K562 (cell line): ENCODE measurements at regions not wholly inside any gene's neighbourhood (a gene's known extent, or its start where the extent isn't known, plus 50 kb on each side); places are given as distances from the start of the nearest gene placed in this dataset.

Experiments
- ATF6 ChIP-seq: sonication (generic); formaldehyde crosslinking; IDR thresholded peaks from 2 replicates; pipeline ENCODE4 v1.4.0; 2020; ENCODE audit warnings: mild to moderate bottlenecking, missing genetic modification reagents
- DLX4 ChIP-seq: fragments of 250-450 bp; sonication (Bioruptor Pico); IDR thresholded peaks from 2 replicates; pipeline ENCODE4 v1.6.1; 2021; ENCODE audit warnings: mild to moderate bottlenecking
- ELF2 ChIP-seq: fragments of 250-450 bp; sonication (Bioruptor Pico); IDR thresholded peaks from 2 replicates; pipeline ENCODE4 v1.5.0; 2021; ENCODE audit warnings: mild to moderate bottlenecking
- ETS2 ChIP-seq: IDR thresholded peaks from 2 replicates; pipeline ENCODE4 v1.6.1; 2016; ENCODE audit warnings: borderline replicate concordance, missing genetic modification characterization, mild to moderate bottlenecking, moderate library complexity, missing compliant biosample characterization; ENCODE audit not compliant: poor library complexity, severe bottlenecking
- GATAD2A ChIP-seq: fragments of 450-650 bp; IDR thresholded peaks from 2 replicates; pipeline ENCODE4 v1.6.1; 2017
- KDM2B ChIP-seq: fragments of 250-450 bp; sonication (Bioruptor Pico); IDR thresholded peaks from 2 replicates; pipeline ENCODE4 v1.8.0; 2021; ENCODE audit warnings: mild to moderate bottlenecking, moderate library complexity
- MAFK ChIP-seq: IDR thresholded peaks from 2 replicates; pipeline ENCODE4 v1.6.1; 2011; ENCODE audit warnings: low read length, improper control_type of control experiment
- MIER1 ChIP-seq: fragments of 450-650 bp; IDR thresholded peaks from 2 replicates; pipeline ENCODE4 v1.6.1; 2016; ENCODE audit warnings: antibody characterized with exemption, mild to moderate bottlenecking, low read depth
- NFXL1 ChIP-seq: fragments of 450-650 bp; formaldehyde crosslinking; IDR thresholded peaks from 2 replicates; pipeline ENCODE4 v1.4.0; 2021; ENCODE audit warnings: mild to moderate bottlenecking
- NFYB ChIP-seq: IDR thresholded peaks from 2 replicates; pipeline ENCODE4 v1.6.1; 2011; ENCODE audit warnings: mild to moderate bottlenecking, moderate library complexity; ENCODE audit not compliant: insufficient read length; ENCODE audit errors: extremely low read depth
- PTBP1 ChIP-seq: fragments of 200-400 bp; formaldehyde crosslinking; IDR thresholded peaks from 2 replicates; pipeline ENCODE4 v1.6.1; 2017; ENCODE audit warnings: low read depth, low read length
- SIN3B ChIP-seq: fragments of 450-650 bp; IDR thresholded peaks from 2 replicates; pipeline ENCODE4 v1.6.1; 2017; ENCODE audit warnings: low read depth, mild to moderate bottlenecking, moderate library complexity
- SRSF7 ChIP-seq: fragments of 200-400 bp; formaldehyde crosslinking; optimal IDR thresholded peaks from 2 replicates; pipeline ENCODE3; 2017; ENCODE audit warnings: mild to moderate bottlenecking, low read depth, low read length
- STAT5B ChIP-seq: fragments of 250-450 bp; sonication (Bioruptor Pico); IDR thresholded peaks from 2 replicates; pipeline ENCODE4 v1.8.0; 2021; ENCODE audit warnings: mild to moderate bottlenecking, inconsistent platforms
- SUPT5H ChIP-seq: fragments of 450-650 bp; IDR thresholded peaks from 2 replicates; pipeline ENCODE4 v1.6.1; 2016
- TAF1 ChIP-seq: IDR thresholded peaks from 2 replicates; pipeline ENCODE4 v1.6.1; 2011; ENCODE audit warnings: mild to moderate bottlenecking, low read length, moderate library complexity; ENCODE audit not compliant: insufficient read depth, control insufficient read depth, severe bottlenecking; ENCODE audit errors: extremely low read depth
- TCF3 ChIP-seq: sonication (generic); formaldehyde crosslinking; IDR thresholded peaks from 2 replicates; pipeline ENCODE4 v1.4.0; 2020; ENCODE audit warnings: mild to moderate bottlenecking, missing genetic modification reagents
- ZC3H4 ChIP-seq: sonication (generic); formaldehyde crosslinking; IDR thresholded peaks from 2 replicates; pipeline ENCODE4 v1.9.0; 2021; ENCODE audit warnings: missing genetic modification reagents, borderline replicate concordance
- ZHX1 ChIP-seq: fragments of 150-350 bp; conservative IDR thresholded peaks from 2 replicates; pipeline ENCODE4 v1.6.1; 2014; ENCODE audit warnings: low read length
- ZNF12 ChIP-seq: sonication (generic); formaldehyde crosslinking; IDR thresholded peaks from 2 replicates; pipeline ENCODE4 v1.4.0; 2020; ENCODE audit warnings: mild to moderate bottlenecking, missing genetic modification reagents
- ZNF431 ChIP-seq: sonication (generic); formaldehyde crosslinking; IDR thresholded peaks from 2 replicates; pipeline ENCODE4 v1.8.0; 2022; ENCODE audit warnings: mild to moderate bottlenecking, missing genetic modification reagents
- ZNF507 ChIP-seq: conservative IDR thresholded peaks from 2 replicates; pipeline ENCODE4 v1.6.1; 2017; ENCODE audit warnings: missing genetic modification characterization, missing compliant biosample characterization

GRCh38 chr2:55106148-55106547 is 55.9 kb upstream of the RTN4 start (continued):
- TF ChIP-seq DLX4 (no peak), ZNF12 (no peak), SRSF7 (no peak), NFXL1 (no peak), NFYB (no peak), KDM2B (no peak), PTBP1 (no peak), MIER1 (no peak), STAT5B (CRISPR knock-in tag) (no peak), ATF6 (CRISPR knock-in tag) (no peak), ETS2 (tag) (no peak), TAF1 (no peak), ZNF431 (no peak), ZNF507 (tag) (no peak), TCF3 (CRISPR knock-in tag) (no peak), SUPT5H (no peak), MAFK (no peak), ZC3H4 (CRISPR knock-in tag) (no peak), GATAD2A (no peak), SIN3B (no peak), ZHX1 (no peak), ELF2 (CRISPR knock-in tag) (0 out of 2 replicates have a peak, but pooled peaks have one; percentile 9)
